AG09319 (cell line): ENCODE measurements at regions not wholly inside any gene's neighbourhood (a gene's known extent, or its start where the extent isn't known, plus 50 kb on each side); places are given as distances from the start of the nearest gene placed in this dataset.

Source experiments
- DNase-seq: peaks from one replicate; pipeline ENCODE4 v3.0.0-alpha.2; 2010; ENCODE audit warnings: low read depth; ENCODE audit errors: extremely low read depth
- CTCF ChIP-seq: IDR thresholded peaks from 2 replicates; pipeline ENCODE4 v1.5.1; 2011; ENCODE audit warnings: low read depth, mild to moderate bottlenecking, inconsistent platforms, low read length, moderate library complexity

GRCh38 chr5:79868163-79868670 lies 122.8 kb downstream of the MTX3 start:
- TF ChIP-seq CTCF = no peak
- no peak for DNase-seq

GRCh38 chr5:79865579-79865978 lies 125.5 kb downstream of the MTX3 start:
- no peak for TF ChIP-seq CTCF
- no peak for DNase-seq

GRCh38 chr5:79864364-79864763 lies 126.7 kb downstream of the MTX3 start:
- TF ChIP-seq CTCF = no peak
- DNase-seq = no peak

GRCh38 chr5:79859588-79859987 lies 131.5 kb downstream of the MTX3 start:
- no peak for TF ChIP-seq CTCF
- DNase-seq = no peak

- no peak for TF ChIP-seq CTCF
Measured at GRCh38 chr5:79858410-79858723, 132.7 kb downstream of the MTX3 start.

GRCh38 chr5:79857714-79858409 lies 133.2 kb downstream of the MTX3 start:
- DNase-seq = peak; percentile 25
- TF ChIP-seq CTCF = peak; percentile 94

More at GRCh38 chr5:79858410-79858723, 132.7 kb downstream of the MTX3 start:
- no peak for DNase-seq

- TF ChIP-seq CTCF = no peak
- no peak for DNase-seq
Measured at GRCh38 chr5:79856456-79857055, 134.5 kb downstream of the MTX3 start.
